ENCODE measurements at regions not wholly inside any gene's neighbourhood (a gene's known extent, or its start where the extent isn't known, plus 50 kb on each side); places are given as distances from the start of the nearest gene placed in this dataset.

DNA sequence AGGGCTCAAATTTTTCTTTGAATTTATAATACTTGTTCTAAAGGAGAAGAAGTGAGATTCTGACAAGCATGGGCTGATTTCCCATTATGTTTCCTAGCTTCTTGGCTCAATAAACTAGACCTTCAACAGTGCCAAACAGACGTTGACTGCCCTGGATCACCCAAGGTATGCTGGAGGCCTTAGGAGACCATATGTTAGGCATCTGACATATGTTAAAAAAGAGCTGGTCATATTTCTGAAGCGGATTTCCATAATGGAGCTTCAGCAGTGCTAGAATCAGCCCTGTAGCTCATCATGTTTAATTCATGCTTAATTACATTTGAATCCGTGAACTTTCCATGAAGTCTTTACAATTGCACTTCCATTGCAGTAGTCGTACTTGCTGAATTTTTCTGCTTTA is 653.3 kb downstream of the DIAPH3 start:
- TF ChIP-seq, protein P1, sequence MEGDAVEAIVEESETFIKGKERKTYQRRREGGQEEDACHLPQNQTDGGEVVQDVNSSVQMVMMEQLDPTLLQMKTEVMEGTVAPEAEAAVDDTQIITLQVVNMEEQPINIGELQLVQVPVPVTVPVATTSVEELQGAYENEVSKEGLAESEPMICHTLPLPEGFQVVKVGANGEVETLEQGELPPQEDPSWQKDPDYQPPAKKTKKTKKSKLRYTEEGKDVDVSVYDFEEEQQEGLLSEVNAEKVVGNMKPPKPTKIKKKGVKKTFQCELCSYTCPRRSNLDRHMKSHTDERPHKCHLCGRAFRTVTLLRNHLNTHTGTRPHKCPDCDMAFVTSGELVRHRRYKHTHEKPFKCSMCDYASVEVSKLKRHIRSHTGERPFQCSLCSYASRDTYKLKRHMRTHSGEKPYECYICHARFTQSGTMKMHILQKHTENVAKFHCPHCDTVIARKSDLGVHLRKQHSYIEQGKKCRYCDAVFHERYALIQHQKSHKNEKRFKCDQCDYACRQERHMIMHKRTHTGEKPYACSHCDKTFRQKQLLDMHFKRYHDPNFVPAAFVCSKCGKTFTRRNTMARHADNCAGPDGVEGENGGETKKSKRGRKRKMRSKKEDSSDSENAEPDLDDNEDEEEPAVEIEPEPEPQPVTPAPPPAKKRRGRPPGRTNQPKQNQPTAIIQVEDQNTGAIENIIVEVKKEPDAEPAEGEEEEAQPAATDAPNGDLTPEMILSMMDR (IDR thresholded peaks at IDR 0.05; ENCODE audit: low read depth, low read length, missing input control), result no peak
- TF ChIP-seq, protein P2, sequence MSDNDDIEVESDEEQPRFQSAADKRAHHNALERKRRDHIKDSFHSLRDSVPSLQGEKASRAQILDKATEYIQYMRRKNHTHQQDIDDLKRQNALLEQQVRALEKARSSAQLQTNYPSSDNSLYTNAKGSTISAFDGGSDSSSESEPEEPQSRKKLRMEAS (IDR thresholded peaks at IDR 0.05), result no peak
- TF ChIP-seq, protein P3, sequence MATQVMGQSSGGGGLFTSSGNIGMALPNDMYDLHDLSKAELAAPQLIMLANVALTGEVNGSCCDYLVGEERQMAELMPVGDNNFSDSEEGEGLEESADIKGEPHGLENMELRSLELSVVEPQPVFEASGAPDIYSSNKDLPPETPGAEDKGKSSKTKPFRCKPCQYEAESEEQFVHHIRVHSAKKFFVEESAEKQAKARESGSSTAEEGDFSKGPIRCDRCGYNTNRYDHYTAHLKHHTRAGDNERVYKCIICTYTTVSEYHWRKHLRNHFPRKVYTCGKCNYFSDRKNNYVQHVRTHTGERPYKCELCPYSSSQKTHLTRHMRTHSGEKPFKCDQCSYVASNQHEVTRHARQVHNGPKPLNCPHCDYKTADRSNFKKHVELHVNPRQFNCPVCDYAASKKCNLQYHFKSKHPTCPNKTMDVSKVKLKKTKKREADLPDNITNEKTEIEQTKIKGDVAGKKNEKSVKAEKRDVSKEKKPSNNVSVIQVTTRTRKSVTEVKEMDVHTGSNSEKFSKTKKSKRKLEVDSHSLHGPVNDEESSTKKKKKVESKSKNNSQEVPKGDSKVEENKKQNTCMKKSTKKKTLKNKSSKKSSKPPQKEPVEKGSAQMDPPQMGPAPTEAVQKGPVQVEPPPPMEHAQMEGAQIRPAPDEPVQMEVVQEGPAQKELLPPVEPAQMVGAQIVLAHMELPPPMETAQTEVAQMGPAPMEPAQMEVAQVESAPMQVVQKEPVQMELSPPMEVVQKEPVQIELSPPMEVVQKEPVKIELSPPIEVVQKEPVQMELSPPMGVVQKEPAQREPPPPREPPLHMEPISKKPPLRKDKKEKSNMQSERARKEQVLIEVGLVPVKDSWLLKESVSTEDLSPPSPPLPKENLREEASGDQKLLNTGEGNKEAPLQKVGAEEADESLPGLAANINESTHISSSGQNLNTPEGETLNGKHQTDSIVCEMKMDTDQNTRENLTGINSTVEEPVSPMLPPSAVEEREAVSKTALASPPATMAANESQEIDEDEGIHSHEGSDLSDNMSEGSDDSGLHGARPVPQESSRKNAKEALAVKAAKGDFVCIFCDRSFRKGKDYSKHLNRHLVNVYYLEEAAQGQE (IDR thresholded peaks at IDR 0.05), result no peak
- TF ChIP-seq TAF1 (conservative IDR thresholded peaks at IDR 0.05) (no peak), RAD21 (IDR thresholded peaks at IDR 0.05) (no peak), RXRA (IDR thresholded peaks at IDR 0.05) (no peak), JUND (IDR thresholded peaks at IDR 0.05) (no peak), YY1 (IDR thresholded peaks at IDR 0.05) (no peak), EGR1 (IDR thresholded peaks at IDR 0.05; ENCODE audit: low read depth in 2 of 2) (no peak), NR2F2 (IDR thresholded peaks at IDR 0.05) (no peak), SP1 (IDR thresholded peaks at IDR 0.05) (no peak), GABPA (IDR thresholded peaks at IDR 0.05 in 1 of 2, conservative IDR thresholded peaks at IDR 0.05 in 1 of 2) (no peak)
- TF ChIP-seq, protein P4, sequence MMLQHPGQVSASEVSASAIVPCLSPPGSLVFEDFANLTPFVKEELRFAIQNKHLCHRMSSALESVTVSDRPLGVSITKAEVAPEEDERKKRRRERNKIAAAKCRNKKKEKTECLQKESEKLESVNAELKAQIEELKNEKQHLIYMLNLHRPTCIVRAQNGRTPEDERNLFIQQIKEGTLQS (IDR thresholded peaks at IDR 0.05), result no peak
